B cell (primary cell): ENCODE measurements at regions not wholly inside any gene's neighbourhood (a gene's known extent, or its start where the extent isn't known, plus 50 kb on each side); places are given as distances from the start of the nearest gene placed in this dataset.

Experiments
- CTCF ChIP-seq: fragments of 200-600 bp; IDR thresholded peaks from one replicate; pipeline ENCODE4 v1.8.0; 2022; ENCODE audit warnings: antibody characterized with exemption, mild to moderate bottlenecking
- EZH2 ChIP-seq: IDR thresholded peaks from 2 replicates; pipeline ENCODE4 v1.6.1; 2012; ENCODE audit warnings: borderline replicate concordance, low read depth, mild to moderate bottlenecking, moderate library complexity, low read length; ENCODE audit not compliant: insufficient read depth, poor library complexity, severe bottlenecking

- TF ChIP-seq CTCF (no peak), EZH2 (no peak)
Measured at GRCh38 chr1:244165701-244166100, 114.6 kb downstream of the ZBTB18 start.
